ENCODE measurements at regions not wholly inside any gene's neighbourhood (a gene's known extent, or its start where the extent isn't known, plus 50 kb on each side); places are given as distances from the start of the nearest gene placed in this dataset.

DNA sequence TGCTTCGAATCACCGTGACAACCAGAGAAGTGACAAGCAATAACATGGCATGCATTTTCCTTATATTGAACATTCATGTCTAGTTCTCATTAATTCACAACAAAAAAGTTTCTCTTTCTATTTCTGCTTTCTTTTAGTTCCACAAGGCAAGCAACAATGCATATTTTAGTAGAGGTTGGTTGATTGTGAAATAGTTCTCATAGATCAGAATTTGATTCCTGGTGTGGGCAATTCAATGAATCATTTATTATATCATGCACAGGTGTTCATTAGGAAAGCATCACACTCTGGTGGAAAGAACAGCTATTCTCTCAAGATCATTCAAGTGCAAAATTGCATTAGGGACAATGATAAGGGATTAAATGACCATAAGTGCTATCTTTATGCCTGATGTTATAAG, 980.9 kb downstream of the BRINP3 start:
- no peak for DNase-seq

DNA sequence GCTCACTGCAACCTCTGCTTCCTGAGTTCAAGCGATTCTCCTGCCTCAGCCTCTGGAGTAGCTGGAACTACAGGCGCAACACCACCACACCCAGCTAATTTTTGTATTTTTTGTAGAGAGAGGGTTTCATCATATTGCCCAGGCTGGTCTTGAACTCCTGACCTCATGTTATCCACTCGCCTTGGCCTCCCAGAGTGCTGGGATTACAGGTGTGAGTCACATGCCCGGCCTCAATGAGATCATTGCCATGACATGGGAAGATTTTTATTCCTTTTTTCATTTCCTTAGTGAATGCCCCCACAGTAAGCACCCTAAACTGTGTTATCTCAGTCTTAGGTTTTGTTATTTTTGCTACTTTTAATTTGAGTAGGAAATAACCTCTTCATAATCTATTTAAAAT, 977.9 kb downstream of the BRINP3 start:
- DNase-seq = no peak

DNA sequence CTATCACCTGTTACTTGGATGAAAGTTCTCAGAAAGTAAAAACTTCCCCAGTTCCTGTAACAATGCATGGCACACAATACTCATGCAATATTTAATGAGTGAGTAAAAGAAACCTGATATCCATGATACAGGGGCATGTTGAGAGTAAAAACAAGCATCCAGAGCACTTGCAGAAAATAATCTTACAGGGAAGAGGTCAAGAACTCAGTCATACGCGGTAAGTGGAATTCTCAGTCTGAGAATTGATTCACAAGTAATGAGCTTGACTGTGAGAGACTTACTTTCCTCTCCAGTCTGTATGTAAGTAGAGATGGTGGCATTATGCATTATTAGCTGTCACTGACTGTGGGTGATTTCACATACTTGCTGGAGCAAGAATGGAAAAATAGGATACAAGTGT, 976.9 kb downstream of the BRINP3 start:
- no peak for DNase-seq

DNA sequence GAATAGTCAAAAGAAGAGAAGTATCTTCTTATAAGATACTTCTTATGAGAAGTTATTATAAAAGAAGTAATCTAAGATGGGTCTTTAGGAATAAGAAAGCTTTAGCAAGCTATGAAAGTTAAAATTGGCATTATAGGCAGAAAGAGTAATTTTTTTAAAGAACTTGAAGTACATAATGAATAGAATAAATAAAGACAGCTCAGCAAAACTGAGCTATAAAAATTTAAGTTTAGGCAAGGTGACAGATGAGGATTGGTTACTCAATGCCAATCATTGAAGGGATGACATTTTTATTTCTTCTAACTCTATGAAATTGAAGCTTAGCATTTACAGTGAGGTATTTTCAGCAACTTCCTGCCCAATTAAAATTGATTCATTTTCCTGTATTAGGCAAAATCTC, 966.8 kb downstream of the BRINP3 start:
- no peak for DNase-seq

DNA sequence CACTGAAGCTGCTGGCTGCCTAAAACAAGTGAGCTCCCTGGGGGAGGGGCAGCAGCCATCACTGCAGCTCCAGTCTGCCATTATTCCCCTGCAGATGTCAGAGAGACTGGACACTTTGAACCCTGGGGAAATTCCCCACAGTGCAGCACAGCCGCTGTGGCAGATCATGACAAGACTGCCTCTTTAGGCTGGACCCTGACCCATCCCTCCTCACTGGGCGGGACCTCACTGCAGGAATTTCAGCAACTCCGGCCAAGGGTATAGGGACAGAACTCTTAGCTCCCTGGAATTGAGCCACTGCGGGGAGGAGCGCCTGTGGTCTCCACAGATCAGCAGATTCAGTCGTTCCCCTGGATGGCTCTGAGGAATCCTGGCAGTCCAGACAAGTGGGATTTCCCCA, 964.6 kb downstream of the BRINP3 start:
- DNase-seq = no peak

DNA sequence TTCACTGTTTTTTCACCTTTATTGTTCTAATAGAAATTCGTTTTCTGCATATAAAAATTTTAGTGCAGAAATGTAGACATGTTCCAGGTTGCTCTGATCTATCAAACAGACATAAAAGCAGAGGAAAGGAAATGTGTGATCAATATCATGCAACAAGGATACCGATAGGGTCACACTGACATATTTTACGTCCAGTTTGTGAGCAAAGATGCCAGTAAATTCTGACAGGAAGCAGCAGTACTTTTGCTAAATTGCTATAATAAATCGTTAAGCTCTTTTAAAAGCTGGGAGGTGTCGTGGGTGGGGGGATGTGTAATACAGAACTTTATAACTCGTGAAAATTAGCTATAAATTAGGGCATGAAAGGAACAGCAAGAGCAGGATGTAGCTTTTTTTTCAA, 955.2 kb downstream of the BRINP3 start:
- DNase-seq = no peak

DNA sequence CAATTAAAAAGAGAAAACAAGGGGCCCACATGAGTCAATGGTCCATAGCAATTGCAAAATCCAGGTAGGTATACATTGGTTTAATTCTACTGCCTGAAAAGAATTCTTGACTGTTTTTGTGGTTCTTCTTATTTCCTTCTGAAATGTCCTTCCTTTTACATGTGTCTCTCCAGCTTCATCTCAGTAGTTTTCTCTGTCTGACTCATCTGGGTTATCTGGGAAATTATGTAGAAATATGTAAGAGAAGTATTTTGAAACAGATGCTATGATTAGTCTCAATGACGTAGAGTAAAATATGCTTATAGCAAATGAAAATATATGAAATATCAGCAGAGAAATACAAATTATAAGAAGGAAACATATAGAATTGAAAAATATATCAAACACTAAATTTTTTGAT, 953.2 kb downstream of the BRINP3 start:
- no peak for DNase-seq

DNA sequence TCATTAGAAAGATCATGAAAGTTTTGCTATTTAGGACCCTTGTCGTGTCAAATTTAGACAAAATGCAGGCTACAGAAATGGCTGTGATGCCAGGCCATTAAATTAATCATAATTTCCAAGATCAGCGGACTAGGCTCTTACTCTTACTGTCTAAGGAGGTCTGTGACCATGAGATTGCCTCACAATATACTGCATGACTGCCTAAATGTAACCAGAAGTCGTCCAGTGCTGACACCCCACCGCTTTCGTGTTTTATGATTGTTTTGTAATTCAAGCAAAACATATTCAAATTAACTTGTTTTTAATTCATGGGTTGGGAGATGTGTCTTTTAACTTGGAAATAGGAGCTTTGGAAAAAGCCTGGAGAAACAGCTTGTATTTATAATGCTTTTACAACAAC, 947.5 kb downstream of the BRINP3 start:
- no peak for DNase-seq

DNA sequence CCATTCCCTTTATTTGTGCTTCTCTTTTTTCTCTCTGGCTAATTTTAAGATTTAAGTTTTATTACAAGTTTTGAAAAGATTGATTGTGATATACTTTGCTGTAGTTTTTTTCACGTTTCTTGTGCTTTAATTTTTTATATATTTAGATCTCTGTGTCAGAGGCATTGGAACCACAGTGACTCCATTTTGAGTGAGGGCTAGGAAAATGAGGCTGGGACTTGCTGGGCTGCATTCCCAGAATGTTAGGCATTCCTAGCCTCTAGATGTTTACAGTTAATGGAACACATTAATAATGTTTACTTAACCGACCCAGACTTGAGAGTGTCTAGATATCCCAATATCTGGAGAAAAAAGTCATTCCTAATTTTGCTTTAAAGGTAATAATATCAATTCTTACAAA, 939.4 kb downstream of the BRINP3 start:
- DNase-seq = no peak

DNA sequence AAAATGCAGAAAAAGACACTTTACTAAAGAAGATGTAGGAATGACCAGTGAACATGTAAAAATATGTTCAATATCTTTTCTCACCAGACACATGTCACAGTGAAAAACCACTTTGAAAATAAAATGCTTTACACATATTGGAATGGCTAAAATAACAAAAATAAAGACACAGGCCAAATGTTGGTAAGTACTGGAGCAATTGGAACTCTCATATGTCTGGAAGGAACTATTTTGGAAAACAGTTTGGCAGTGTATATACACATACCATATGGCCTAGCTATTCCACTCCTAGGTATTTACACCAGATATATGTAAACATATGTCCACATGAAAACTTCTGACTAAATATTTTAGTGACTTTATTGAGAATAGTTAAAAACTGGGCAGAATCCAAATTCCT, 927.2 kb downstream of the BRINP3 start:
- DNase-seq = no peak

DNA sequence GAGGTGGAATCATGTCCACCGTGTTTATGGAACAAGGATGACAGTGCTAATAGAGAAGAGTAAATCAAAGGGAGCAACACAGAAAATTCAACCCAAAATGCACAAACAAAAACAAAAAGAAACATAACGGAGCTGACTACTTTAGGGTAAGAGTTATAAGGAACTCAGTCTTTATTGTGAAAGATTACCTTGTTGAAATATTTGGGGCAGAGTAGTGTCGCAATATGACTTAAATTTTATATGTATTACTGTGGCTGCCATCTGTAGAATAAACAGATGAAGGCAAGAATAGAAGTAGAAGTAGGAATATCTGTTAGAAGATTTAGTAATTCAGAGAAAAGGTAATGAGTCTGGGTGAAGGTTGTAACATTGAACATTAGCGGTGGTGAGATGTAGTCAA, 913.9 kb downstream of the BRINP3 start:
- DNase-seq = no peak

DNA sequence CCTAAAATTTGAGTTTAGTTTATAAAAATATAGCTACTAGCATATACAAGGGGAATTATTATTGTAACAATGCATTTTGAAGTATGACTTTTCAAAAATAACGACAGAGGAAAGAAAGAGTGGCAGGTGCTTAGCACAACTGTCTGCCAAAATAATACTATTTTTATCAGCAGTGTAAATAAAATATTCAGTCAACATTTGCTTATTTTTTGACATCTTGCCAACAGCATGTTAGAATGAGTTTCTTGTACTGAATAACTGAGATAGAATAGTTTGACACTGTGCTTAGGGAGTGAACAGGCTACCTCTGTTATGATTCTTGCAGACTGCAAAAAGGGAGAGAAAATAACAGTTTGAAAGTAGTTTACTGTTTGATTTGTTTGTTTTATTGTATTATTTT, 909.8 kb downstream of the BRINP3 start:
- no peak for DNase-seq

DNA sequence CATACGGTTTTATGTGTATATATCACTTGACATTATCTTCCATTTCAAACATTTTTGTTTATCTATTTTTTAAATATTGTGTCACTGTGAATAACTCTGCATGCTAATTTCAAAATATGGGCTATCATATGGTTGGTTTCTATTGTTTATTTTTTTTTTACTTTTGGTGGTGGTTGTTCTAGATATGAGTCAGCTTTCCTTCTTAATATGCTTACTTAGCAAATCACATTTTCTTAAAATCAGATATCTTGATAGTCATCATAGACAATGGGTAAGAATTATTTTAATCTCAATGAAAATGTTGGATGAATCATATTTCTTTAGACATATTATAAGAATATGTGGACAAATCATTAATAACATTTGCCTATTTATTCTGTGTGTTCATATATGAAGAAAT, 881.5 kb downstream of the BRINP3 start:
- DNase-seq = no peak

DNA sequence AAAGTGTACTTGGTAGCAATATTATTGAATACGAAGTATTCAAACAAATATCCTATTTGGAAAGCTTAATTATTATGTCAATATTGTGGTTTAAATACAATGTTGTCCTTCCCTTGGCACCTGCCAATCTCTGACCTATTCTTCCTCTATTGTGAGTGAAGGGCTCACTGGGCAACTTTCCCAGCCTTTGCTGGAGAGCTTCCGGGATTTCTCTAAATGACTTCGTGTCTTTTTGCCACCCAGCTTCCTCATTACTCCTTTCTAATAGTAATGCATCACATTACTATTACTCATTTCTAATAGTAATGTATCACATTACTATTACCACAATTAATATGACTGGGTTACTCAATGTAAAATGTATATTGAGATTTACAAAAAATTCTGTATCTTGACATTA, 880.6 kb downstream of the BRINP3 start:
- no peak for DNase-seq

DNA sequence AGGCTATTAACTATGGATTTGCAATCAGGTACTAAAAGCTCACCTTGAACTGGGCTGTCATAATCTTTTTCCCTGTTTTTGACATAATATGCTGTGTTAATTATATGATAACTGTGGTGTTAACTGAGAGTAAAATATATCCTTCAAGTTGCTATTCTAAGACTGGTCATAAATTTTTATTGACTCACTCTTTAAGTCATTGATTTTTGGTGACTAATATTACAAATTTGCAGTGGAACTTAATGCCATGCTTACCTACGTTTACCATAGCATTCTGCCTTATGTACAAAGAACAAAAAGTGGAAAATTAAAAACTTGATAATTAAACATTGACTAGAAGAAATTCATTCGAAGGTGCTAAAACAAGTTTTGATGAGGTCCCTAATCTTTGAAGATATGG, 872.4 kb downstream of the BRINP3 start:
- DNase-seq = no peak

DNA sequence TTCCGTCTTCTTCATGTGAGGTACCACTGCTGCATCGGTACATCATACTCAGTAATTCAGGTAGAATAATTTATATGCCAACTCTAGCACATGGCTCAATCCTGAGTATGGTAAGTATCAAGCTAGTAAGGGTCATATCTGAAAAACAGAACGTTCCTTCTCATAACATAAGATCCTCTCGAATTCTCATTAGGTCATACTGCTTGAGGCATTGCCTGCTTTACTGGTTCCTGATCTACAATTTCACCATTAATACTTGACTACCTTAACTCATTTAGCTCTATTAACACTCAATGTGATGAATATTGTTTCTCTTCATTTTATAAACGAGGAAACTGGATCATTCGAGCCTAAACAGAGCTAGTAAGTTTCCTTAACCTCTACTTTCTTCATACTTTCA, 871.6 kb downstream of the BRINP3 start:
- DNase-seq = no peak

DNA sequence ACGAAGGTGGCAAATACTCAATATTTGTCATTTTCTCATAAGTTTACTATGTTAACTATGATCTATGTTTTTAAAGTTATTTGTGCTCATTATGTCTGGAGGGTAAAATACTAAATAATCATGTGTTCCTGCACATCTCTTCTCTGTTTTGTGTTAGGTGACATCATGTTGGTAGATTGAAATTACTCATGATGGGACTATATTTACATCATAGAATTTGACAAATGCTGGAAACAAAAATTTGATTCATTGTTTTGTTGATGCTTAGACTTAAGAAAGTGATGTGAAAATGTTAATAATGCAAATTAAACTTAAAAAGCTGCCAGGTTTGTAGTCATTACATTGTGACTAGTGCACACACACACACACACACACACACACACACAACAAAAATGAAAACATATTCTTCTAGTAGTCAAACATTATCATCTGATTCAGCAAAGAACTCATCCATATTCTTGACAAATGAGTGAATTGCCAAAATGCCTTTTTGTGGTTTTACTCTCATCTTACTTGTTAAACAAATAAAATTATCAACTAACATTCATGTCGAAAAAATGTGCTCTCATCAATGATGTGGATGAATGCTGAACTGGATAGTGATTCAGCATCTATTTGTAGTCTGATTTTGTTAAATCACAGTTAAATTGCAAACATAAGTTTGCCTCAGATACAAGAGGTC, 870.7 kb downstream of the BRINP3 start:
- DNase-seq = no peak

DNA sequence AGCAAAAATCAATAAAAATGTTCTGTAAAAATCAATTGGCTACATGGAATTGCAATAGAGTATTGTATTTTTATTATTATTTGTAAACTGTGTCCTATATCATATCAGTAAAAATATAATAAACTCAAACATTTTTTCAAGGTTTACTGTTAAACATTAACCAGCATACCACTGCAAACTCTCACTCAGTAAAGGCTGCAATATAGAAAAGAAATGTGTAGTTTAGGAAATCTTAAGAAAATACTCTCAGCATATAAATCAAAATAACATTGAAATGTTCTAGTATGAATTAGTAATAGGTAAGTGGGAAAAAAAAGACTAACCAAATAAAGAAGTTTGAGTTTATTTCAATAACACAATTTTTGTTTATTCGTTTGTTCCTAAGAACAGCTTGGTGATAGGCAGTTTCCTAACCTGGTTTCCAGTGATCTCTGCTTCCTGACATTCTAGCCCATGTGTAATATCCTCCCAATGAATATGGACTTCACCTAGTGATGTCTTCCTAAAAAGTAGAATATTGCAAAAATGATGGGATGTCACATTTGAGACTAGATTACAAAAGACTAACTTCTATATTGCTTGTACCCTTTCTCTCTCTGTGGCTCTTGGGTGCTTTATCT, 870.1 kb downstream of the BRINP3 start:
- no peak for DNase-seq

DNA sequence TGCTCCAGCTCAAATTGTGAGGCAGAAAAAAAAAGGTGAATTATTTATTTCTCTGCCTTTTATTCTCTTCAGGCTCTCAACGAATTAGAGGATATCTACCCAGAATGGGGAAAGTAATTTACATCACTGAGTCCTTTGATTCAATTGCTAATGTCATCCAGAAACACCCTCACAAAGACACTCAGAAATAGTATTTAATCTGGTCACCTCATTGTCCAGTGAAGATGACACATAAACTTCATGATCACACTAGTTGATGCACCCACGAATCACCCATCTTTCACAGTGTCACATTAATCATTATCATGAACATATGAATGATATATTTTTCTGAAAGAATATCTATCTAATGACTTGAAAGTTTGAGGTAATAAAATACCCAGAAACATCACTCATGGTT, 868.5 kb downstream of the BRINP3 start:
- no peak for DNase-seq

DNA sequence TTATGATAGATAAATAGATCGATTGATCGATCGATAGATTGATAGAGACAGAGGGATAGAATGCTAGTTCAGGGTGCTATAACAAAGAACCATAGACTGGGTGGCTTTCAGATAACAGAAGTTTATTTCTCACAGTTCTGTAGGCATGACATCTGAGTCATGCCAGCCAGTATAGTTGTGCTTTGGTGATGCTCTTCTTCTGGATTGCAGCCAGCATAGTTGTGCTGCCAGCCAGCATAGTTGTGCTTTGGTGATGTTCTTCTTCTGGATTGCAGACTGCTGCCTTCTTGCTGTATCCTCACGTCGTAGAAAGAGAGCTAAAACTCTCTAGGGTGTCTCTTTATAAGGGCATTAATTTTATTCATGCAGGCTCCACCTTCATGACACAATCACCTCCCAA, 860.8 kb downstream of the BRINP3 start:
- no peak for DNase-seq

DNA sequence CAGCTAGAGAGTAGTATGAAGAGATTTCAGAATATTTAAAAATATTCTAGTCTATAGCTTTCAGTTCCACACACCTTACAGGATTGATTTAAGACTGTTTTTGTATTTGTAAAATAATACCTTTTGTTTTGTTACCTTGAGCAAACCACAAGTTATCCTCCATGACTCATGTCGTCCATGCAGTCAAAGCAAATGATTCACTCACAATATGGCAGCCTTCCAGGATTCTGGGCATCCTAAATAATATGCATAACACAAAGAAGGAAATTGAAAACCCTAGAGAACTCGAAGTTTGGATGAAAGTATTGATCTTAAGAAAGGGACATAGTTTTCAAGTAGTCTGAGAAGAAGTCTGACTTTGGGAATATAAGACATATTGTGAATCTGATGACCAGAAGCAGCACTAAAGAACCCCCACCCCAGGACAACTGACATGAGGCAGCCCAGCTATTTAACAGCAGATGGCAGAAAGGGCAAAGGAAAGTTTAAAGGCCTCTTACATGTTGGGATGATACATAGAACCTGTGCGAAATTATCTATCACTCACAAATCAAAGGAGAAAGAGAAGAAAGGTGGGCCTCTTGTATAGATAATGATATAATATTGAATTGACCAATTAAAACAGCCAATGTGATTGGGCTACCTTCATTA, 857.9 kb downstream of the BRINP3 start:
- no peak for DNase-seq

DNA sequence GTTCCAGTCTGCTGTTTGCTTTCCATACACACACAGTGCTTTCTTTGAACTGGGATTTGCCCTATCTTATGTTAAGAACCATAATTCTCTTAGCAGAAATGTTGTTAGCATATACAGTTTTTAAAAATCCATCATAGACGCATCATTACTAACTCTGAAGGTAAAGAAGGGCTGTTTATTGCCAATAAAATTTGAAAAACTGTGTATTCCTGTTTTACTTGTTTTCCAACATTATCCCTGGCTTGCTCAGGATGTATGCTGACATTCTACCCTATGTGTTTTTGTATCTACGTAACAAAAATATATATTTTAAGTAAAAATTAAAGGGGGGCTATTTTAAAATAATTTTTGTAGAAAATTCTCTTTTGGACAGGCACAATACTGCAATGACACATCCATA, 857.2 kb downstream of the BRINP3 start:
- no peak for DNase-seq

DNA sequence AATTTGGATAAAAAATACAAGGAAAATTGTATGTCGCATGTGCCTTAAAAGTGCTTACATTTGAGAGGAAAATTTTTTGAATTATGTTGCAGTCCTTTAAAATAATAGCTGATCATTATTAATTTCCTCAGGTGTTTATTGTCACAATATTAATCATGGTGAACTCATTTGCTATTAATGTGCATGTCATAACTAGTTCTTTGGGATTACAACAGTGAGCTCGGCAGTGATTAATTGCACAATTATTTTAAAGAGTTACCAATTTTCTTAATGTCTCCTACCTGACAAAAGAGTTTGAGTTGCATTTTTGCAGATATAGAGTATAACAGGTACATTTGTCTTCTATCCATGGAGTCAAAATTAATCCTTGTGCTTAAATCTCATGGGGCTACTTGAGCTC, 854.3 kb downstream of the BRINP3 start:
- DNase-seq = no peak

DNA sequence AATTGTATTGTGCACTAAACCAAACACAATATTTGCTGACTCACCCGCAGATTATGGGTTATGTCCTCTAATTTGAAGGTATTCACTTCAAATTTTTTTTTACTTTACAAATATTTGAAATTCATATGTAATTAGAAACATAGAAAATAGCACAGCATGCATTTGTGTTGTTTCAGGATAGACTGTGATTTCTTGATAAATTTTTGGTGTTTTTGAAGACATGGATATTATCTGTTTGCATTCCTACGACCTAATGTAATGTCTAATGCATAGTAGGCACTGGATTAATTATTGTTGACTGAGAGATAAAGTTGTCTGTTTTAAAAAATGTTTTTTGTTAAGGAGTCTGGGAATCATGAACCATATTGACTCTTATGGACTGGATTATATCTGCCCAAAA, 850.2 kb downstream of the BRINP3 start:
- DNase-seq = no peak

DNA sequence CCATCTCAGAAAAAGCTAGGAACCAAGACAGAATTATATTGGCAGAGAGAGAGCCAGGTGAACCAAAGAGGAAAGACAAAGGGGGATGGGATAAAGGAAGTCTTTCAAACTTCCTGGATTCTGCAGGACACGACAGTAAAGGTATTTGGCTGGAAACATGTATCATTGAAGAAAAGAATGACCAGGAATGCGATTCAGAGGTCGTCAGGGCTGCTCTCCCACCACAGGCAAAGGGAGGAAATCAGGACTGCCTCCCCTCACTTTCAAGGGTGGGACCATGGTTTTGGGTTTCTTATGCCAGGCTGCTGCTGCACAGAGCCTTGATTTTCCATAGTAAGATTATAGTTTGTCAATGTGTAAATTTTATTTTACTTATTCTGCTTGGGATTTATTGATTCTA, 848.8 kb downstream of the BRINP3 start:
- DNase-seq = no peak
